Ovary (tissue), 3 donors: ENCODE measurements at regions not wholly inside any gene's neighbourhood (a gene's known extent, or its start where the extent isn't known, plus 50 kb on each side); places are given as distances from the start of the nearest gene placed in this dataset.

Source experiments
- EP300 ChIP-seq: sonication (generic); formaldehyde crosslinking; IDR thresholded peaks from one replicate; pipeline ENCODE4 v1.6.1; 2017; ENCODE audit warnings: antibody characterized with exemption
- TF ChIP-seq, protein P1 (sequence below), 3 donors: fragments of 450-650 bp in 2 of 3; fragments of 200-600 bp in 1 of 3; IDR thresholded peaks; one replicate each; pipeline versions ENCODE4 v1.5.1 to v1.8.0; 2016 to 2022; ENCODE audit warnings: antibody characterized with exemption in 3 of 3, mild to moderate bottlenecking in 1 of 3
- donor health status: DM: no; HTN: no; CAD: no.

GRCh38 chr5:3024126-3024525 lies 272.6 kb upstream of the IRX2 start:
- TF ChIP-seq, protein P1, sequence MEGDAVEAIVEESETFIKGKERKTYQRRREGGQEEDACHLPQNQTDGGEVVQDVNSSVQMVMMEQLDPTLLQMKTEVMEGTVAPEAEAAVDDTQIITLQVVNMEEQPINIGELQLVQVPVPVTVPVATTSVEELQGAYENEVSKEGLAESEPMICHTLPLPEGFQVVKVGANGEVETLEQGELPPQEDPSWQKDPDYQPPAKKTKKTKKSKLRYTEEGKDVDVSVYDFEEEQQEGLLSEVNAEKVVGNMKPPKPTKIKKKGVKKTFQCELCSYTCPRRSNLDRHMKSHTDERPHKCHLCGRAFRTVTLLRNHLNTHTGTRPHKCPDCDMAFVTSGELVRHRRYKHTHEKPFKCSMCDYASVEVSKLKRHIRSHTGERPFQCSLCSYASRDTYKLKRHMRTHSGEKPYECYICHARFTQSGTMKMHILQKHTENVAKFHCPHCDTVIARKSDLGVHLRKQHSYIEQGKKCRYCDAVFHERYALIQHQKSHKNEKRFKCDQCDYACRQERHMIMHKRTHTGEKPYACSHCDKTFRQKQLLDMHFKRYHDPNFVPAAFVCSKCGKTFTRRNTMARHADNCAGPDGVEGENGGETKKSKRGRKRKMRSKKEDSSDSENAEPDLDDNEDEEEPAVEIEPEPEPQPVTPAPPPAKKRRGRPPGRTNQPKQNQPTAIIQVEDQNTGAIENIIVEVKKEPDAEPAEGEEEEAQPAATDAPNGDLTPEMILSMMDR (IDR thresholded peaks at IDR 0.05), result no peak
- no peak for TF ChIP-seq EP300
